H1 (cell line): ENCODE measurements at regions not wholly inside any gene's neighbourhood (a gene's known extent, or its start where the extent isn't known, plus 50 kb on each side); places are given as distances from the start of the nearest gene placed in this dataset.
"Not testable (repeated sequence)": the region's sequence is repeated elsewhere in the genome, so short reads cannot be mapped to it uniquely, and the experiment has no call there.

ENCODE experiments used
- CTCF ChIA-PET: fragments of 300-600 bp; sonication (Branson Sonifier 250); formaldehyde crosslinking; loops from one replicate; lab custom pipeline; 2021; ENCODE audit not compliant: partially characterized antibody; lab: Charles Lee
- POLR2A ChIA-PET: fragments of 300-600 bp; sonication (Branson Sonifier 250); formaldehyde crosslinking; loops from one replicate; lab custom pipeline; 2021; ENCODE audit warnings: inconsistent platforms; ENCODE audit not compliant: partially characterized antibody; lab: Charles Lee
- DNase-seq, 2 experiments: peaks; one replicate each; pipeline versions ENCODE4 v3.0.0 to v3.0.0-alpha.2; 2010 to 2022; ENCODE audit warnings: low spot score in 2 of 2, low read depth in 1 of 2, mixed read lengths in 1 of 2
- FAIRE-seq: peaks from 2 replicates; lab custom pipeline; 2011; peaks lifted over from hg19 to GRCh38; lab: Jason Lieb, UNC
- H2AFZ ChIP-seq: 2 replicates; pipeline ENCODE4 v1.8.1; 2012; ENCODE audit warnings: low read length, inconsistent platforms
- H2AK5ac ChIP-seq: 2 replicates; pipeline ENCODE4 v1.6.1; 2013; ENCODE audit warnings: low read depth, low read length
- H2BK120ac ChIP-seq: replicated peaks from 2 replicates; pipeline ENCODE3; 2013; ENCODE audit warnings: low read depth, low read length, inconsistent platforms
- H2BK12ac ChIP-seq: 2 replicates; pipeline ENCODE4 v1.6.1; 2013; ENCODE audit warnings: low read depth, low read length
- H2BK15ac ChIP-seq: 2 replicates; pipeline ENCODE4 v1.6.1; 2013; ENCODE audit warnings: low read length
- H2BK20ac ChIP-seq: 2 replicates; pipeline ENCODE4 v1.6.1; 2013; ENCODE audit warnings: low read length
- H2BK5ac ChIP-seq: 2 replicates; pipeline ENCODE4 v1.6.1; 2013; ENCODE audit warnings: low read depth, low read length
- H3K14ac ChIP-seq: 2 replicates; pipeline ENCODE4 v1.6.1; 2013; ENCODE audit warnings: inconsistent platforms; ENCODE audit not compliant: insufficient read length
- H3K18ac ChIP-seq: 2 replicates; pipeline ENCODE4 v1.6.1; 2013; ENCODE audit warnings: low read length; ENCODE audit errors: extremely low read depth
- H3K23ac ChIP-seq: 2 replicates; pipeline ENCODE4 v1.6.1; 2013; ENCODE audit warnings: inconsistent platforms; ENCODE audit not compliant: insufficient read length
- H3K23me2 ChIP-seq: 2 replicates; pipeline ENCODE4 v1.6.1; 2013; ENCODE audit warnings: low read depth, low read length
- H3K27ac ChIP-seq: 2 replicates; pipeline ENCODE4 v1.6.1; 2011; ENCODE audit warnings: low read depth, low read length, inconsistent platforms
- H3K27me3 ChIP-seq, 4 experiments: replicated peaks in 1 of 4; 1 replicate in 1 of 4; 2 replicates in 3 of 4; pipeline versions ENCODE4 v1.6.1 to v1.8.1; 2011 to 2013; ENCODE audit warnings: low read length in 3 of 4, mild to moderate bottlenecking in 3 of 4, inconsistent platforms in 2 of 4, mixed read lengths in 2 of 4, moderate library complexity in 1 of 4; ENCODE audit not compliant: control insufficient read depth in 3 of 4, insufficient read depth in 3 of 4; ENCODE audit errors: extremely low read depth in 1 of 4
- H3K36me3 ChIP-seq, 4 experiments: 2 replicates each; pipeline versions ENCODE4 v1.6.1 to v1.8.1; 2011 to 2013; ENCODE audit warnings: mild to moderate bottlenecking in 4 of 4, low read length in 3 of 4, moderate library complexity in 2 of 4, control low read depth in 1 of 4, inconsistent platforms in 1 of 4; ENCODE audit not compliant: insufficient read depth in 4 of 4, control insufficient read depth in 2 of 4
- H3K4ac ChIP-seq: replicated peaks from 2 replicates; pipeline ENCODE3; 2013; ENCODE audit warnings: low read length, low read depth, mixed read lengths, inconsistent platforms; ENCODE audit not compliant: insufficient read length
- H3K4me1 ChIP-seq, 4 experiments: replicated peaks in 1 of 4; 1 replicate in 1 of 4; 2 replicates in 3 of 4; pipeline versions ENCODE4 v1.6.1 to v1.8.1; 2011 to 2013; ENCODE audit warnings: low read length in 3 of 4, inconsistent platforms in 2 of 4, mixed read lengths in 1 of 4; ENCODE audit not compliant: insufficient read depth in 4 of 4, control insufficient read depth in 3 of 4
- H3K4me2 ChIP-seq, 2 experiments: 2 replicates each; pipeline versions ENCODE4 v1.6.1 to v1.8.1; 2011 to 2013; ENCODE audit warnings: low read depth in 2 of 2, low read length in 2 of 2, control low read depth in 1 of 2, inconsistent platforms in 1 of 2, mild to moderate bottlenecking in 1 of 2; ENCODE audit not compliant: insufficient read depth in 1 of 2
- H3K4me3 ChIP-seq, 4 experiments: fragments of 200-600, 300-600 bp in 1 of 4; sonication (generic), shearing (Covaris generic), sonication (Bioruptor Twin) in 1 of 4; 2 replicates each; pipeline versions ENCODE4 v1.5.1 to v1.8.1; 2011 to 2016; ENCODE audit warnings: low read length in 4 of 4, low read depth in 3 of 4, control low read depth in 2 of 4, inconsistent platforms in 2 of 4, mild to moderate bottlenecking in 2 of 4, mixed read lengths in 1 of 4, moderate library complexity in 1 of 4; ENCODE audit not compliant: insufficient read depth in 2 of 4; ENCODE audit errors: extremely low read depth in 1 of 4
- H3K56ac ChIP-seq: replicated peaks from 2 replicates; pipeline ENCODE3; 2013; ENCODE audit warnings: low read depth, mild to moderate bottlenecking, mixed read lengths, low read length, inconsistent platforms; ENCODE audit not compliant: insufficient read length
- H3K79me1 ChIP-seq: 2 replicates; pipeline ENCODE4 v1.6.1; 2013; ENCODE audit warnings: low read depth, low read length, control low read depth
- H3K79me2 ChIP-seq, 2 experiments: 2 replicates each; pipeline versions ENCODE4 v1.6.1 to v1.8.1; 2012 to 2013; ENCODE audit warnings: low read length in 2 of 2, mild to moderate bottlenecking in 2 of 2, inconsistent platforms in 1 of 2; ENCODE audit not compliant: insufficient read depth in 2 of 2, control insufficient read depth in 1 of 2
- H3K9ac ChIP-seq, 4 experiments: replicated peaks in 1 of 4; 1 replicate in 1 of 4; 2 replicates in 3 of 4; pipeline versions ENCODE4 v1.6.1 to v1.8.1; 2011 to 2013; ENCODE audit warnings: low read depth in 3 of 4, low read length in 3 of 4, control low read depth in 2 of 4, mild to moderate bottlenecking in 2 of 4, moderate library complexity in 2 of 4, inconsistent platforms in 1 of 4; ENCODE audit errors: extremely low read depth in 1 of 4
- H3K9me3 ChIP-seq, 2 experiments: 2 replicates each; pipeline versions ENCODE4 v1.6.1 to v1.8.1; 2012 to 2013; ENCODE audit warnings: mild to moderate bottlenecking in 2 of 2, moderate library complexity in 2 of 2, control low read depth in 1 of 2, inconsistent platforms in 1 of 2, low read depth in 1 of 2, low read length in 1 of 2, mixed read lengths in 1 of 2; ENCODE audit not compliant: insufficient read depth in 2 of 2
- H4K20me1 ChIP-seq, 2 experiments: replicated peaks in 1 of 2; 2 replicates each; pipeline versions ENCODE3 to v1.8.1; 2011 to 2013; ENCODE audit warnings: inconsistent platforms in 2 of 2, low read length in 2 of 2, mild to moderate bottlenecking in 1 of 2; ENCODE audit not compliant: insufficient read depth in 2 of 2, control insufficient read depth in 1 of 2
- H4K5ac ChIP-seq: 2 replicates; pipeline ENCODE4 v1.6.1; 2013; ENCODE audit warnings: low read length, low read depth, mixed read lengths, inconsistent platforms; ENCODE audit not compliant: insufficient read length
- H4K8ac ChIP-seq: 2 replicates; pipeline ENCODE4 v1.8.0; 2013; ENCODE audit warnings: mild to moderate bottlenecking, moderate library complexity, low read length, inconsistent platforms; ENCODE audit not compliant: insufficient read depth; ENCODE audit errors: extremely low read depth
- H4K91ac ChIP-seq: replicated peaks from 2 replicates; pipeline ENCODE3; 2013; ENCODE audit warnings: low read length, mixed read lengths, inconsistent platforms; ENCODE audit not compliant: insufficient read length
- WGBS, 2 experiments: shearing (Covaris generic) in 1 of 2; methylation state at CpG; one replicate each; pipeline versions ENCODE4 v1.1.6 to v1.1.7; 2013 to 2015; ENCODE audit warnings: low lambda C conversion rate in 2 of 2, mixed read lengths in 2 of 2, inconsistent platforms in 1 of 2, low coverage in 1 of 2, missing lambda C conversion rate in 1 of 2; ENCODE audit not compliant: insufficient replicate concordance in 2 of 2, insufficient coverage in 1 of 2, insufficient read length in 1 of 2; ENCODE audit errors: extremely low coverage in 1 of 2, missing lambda C conversion rate in 1 of 2; 5-methylcytosine and 5-hydroxymethylcytosine counted together

- H4K91ac ChIP-seq, H3K4me2 ChIP-seq, H3K79me2 ChIP-seq, H3K23me2 ChIP-seq, DNase-seq, H2AK5ac ChIP-seq, CTCF ChIA-PET, H3K27me3 ChIP-seq, H3K18ac ChIP-seq, H3K27ac ChIP-seq, H3K23ac ChIP-seq, POLR2A ChIA-PET, H3K9me3 ChIP-seq, H3K79me1 ChIP-seq, H2BK15ac ChIP-seq, H2AFZ ChIP-seq, H2BK5ac ChIP-seq, H3K4me1 ChIP-seq, H3K4me3 ChIP-seq, H4K20me1 ChIP-seq, H2BK20ac ChIP-seq, H3K4ac ChIP-seq, H3K36me3 ChIP-seq, H3K56ac ChIP-seq, H4K5ac ChIP-seq, H2BK12ac ChIP-seq, H2BK120ac ChIP-seq, H4K8ac ChIP-seq, FAIRE-seq, H3K14ac ChIP-seq, H3K9ac ChIP-seq: not testable (repeated sequence)
- 89% methylated on average over 3 of the region's 3 CpGs; no CpG with 5 or more reads in 1 of the 2 experiments for WGBS, 2 experiments
Measured at GRCh38 chr5:112026879-112027278, 269.9 kb upstream of the NREP start.
